HTR-8/SVneo (cell line): ENCODE measurements at regions not wholly inside any gene's neighbourhood (a gene's known extent, or its start where the extent isn't known, plus 50 kb on each side); places are given as distances from the start of the nearest gene placed in this dataset.

Experiments
- DNase-seq: peaks from one replicate; pipeline ENCODE4 v3.0.0; 2011; ENCODE audit warnings: low spot score, mixed read lengths; ENCODE audit not compliant: insufficient read length
- FAIRE-seq: peaks from 2 replicates; lab custom pipeline; 2011; peaks lifted over from hg19 to GRCh38; lab: Jason Lieb, UNC

- FAIRE-seq (no peak), DNase-seq (no peak)
Measured at GRCh38 chr7:49341849-49342248, 417.5 kb downstream of the CDC14C start.

- FAIRE-seq = no peak
Measured at GRCh38 chr7:49344556-49344955, 420.2 kb downstream of the CDC14C start.

GRCh38 chr7:49346195-49346899, 422.0 kb downstream of the CDC14C start:
- DNase-seq (no peak), FAIRE-seq (no peak)

More at GRCh38 chr7:49344556-49344955, 420.2 kb downstream of the CDC14C start:
- no peak for DNase-seq

GRCh38 chr7:49367072-49367471, 406.4 kb upstream of the VWC2 start:
- DNase-seq = no peak
- FAIRE-seq = no peak

- no peak for DNase-seq
- FAIRE-seq = no peak
Measured at GRCh38 chr7:49371771-49372170, 401.7 kb upstream of the VWC2 start.

- FAIRE-seq = no peak
- no peak for DNase-seq
Measured at GRCh38 chr7:49376817-49377375, 396.5 kb upstream of the VWC2 start.

GRCh38 chr7:49386792-49387191, 386.6 kb upstream of the VWC2 start:
- no peak for DNase-seq
- FAIRE-seq = no peak

- DNase-seq (no peak), FAIRE-seq (no peak)
Measured at GRCh38 chr7:49389871-49390479, 383.5 kb upstream of the VWC2 start.

- FAIRE-seq (no peak), DNase-seq (no peak)
Measured at GRCh38 chr7:49396229-49396628, 377.2 kb upstream of the VWC2 start.

GRCh38 chr7:49397750-49398149, 375.7 kb upstream of the VWC2 start:
- DNase-seq = no peak
- FAIRE-seq = no peak

GRCh38 chr7:49398236-49398635, 375.2 kb upstream of the VWC2 start:
- FAIRE-seq = no peak
- no peak for DNase-seq

- DNase-seq (no peak), FAIRE-seq (no peak)
Measured at GRCh38 chr7:49398746-49399145, 374.7 kb upstream of the VWC2 start.

GRCh38 chr7:49400891-49401550, 372.4 kb upstream of the VWC2 start:
- no peak for DNase-seq
- FAIRE-seq = no peak

- FAIRE-seq (no peak), DNase-seq (no peak)
Measured at GRCh38 chr7:49403844-49404243, 369.6 kb upstream of the VWC2 start.

GRCh38 chr7:49407205-49407604, 366.2 kb upstream of the VWC2 start:
- DNase-seq (no peak), FAIRE-seq (no peak)

- no peak for FAIRE-seq
- no peak for DNase-seq
Measured at GRCh38 chr7:49417034-49417433, 356.4 kb upstream of the VWC2 start.

- FAIRE-seq = no peak
- no peak for DNase-seq
Measured at GRCh38 chr7:49418963-49419362, 354.5 kb upstream of the VWC2 start.

GRCh38 chr7:49422564-49422963, 350.9 kb upstream of the VWC2 start:
- FAIRE-seq (no peak), DNase-seq (no peak)

- FAIRE-seq (no peak), DNase-seq (no peak)
Measured at GRCh38 chr7:49424109-49424508, 349.3 kb upstream of the VWC2 start.

- FAIRE-seq = no peak
- DNase-seq = no peak
Measured at GRCh38 chr7:49425277-49425818, 348.1 kb upstream of the VWC2 start.

- DNase-seq = no peak
- FAIRE-seq = no peak
Measured at GRCh38 chr7:49432254-49432653, 341.2 kb upstream of the VWC2 start.
